Nephron progenitor cell (in vitro differentiated cells): ENCODE measurements at regions not wholly inside any gene's neighbourhood (a gene's known extent, or its start where the extent isn't known, plus 50 kb on each side); places are given as distances from the start of the nearest gene placed in this dataset.
"Not testable (repeated sequence)": the region's sequence is repeated elsewhere in the genome, so short reads cannot be mapped to it uniquely, and the experiment has no call there.

ENCODE experiments used
- DNase-seq: peaks from one replicate; pipeline ENCODE4 v3.0.0; 2021
- H3K27ac Mint-ChIP-seq: 2 replicates; pipeline ENCODE4 v1.8.0; 2021; ENCODE audit warnings: mild to moderate bottlenecking, moderate library complexity, mixed read lengths
- H3K27me3 Mint-ChIP-seq: 2 replicates; pipeline ENCODE4 v1.8.0; 2021; ENCODE audit warnings: mild to moderate bottlenecking, low read depth, mixed read lengths; ENCODE audit not compliant: poor library complexity
- H3K36me3 Mint-ChIP-seq: 2 replicates; pipeline ENCODE4 v1.8.0; 2021; ENCODE audit warnings: low read depth, mixed read lengths
- H3K4me1 Mint-ChIP-seq: 2 replicates; pipeline ENCODE4 v1.8.0; 2021; ENCODE audit warnings: mixed read lengths
- H3K4me3 Mint-ChIP-seq: 2 replicates; pipeline ENCODE4 v1.8.0; 2021; ENCODE audit warnings: mild to moderate bottlenecking, moderate library complexity, mixed read lengths
- H3K9me3 Mint-ChIP-seq: 2 replicates; pipeline ENCODE4 v1.8.0; 2021; ENCODE audit warnings: mild to moderate bottlenecking, moderate library complexity, mixed read lengths
- TF ChIP-seq, protein P1 (sequence below): fragments of 200-600 bp; sonication (generic); IDR thresholded peaks from 2 replicates; pipeline ENCODE4 v1.5.0; 2021; ENCODE audit warnings: antibody characterized with exemption

DNA sequence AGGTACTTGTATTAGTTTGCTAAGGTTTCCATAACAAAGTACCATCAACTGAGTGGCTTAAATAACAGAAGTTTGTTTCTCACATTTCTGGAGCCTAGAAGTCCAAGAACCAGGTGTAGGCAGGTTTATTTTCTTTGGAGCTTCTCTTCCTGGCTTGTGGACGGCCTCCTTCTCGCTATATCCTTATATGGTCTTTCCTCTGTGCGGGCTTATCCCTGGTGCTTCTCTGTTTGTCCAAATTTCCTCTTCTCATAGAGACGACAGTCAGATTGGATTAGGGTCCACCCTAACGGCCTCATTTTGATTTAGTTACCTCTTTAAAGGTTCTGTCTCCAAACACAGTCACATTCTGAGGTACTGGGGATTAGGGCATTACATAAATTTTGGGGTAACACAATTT lies 88.3 kb downstream of the RMI1 start:
- no peak for DNase-seq
- H3K27ac Mint-ChIP-seq, result no peak overlapping the region
- H3K4me1 Mint-ChIP-seq, result no peaks in the 10 kb centered on the region
- H3K4me3 Mint-ChIP-seq, result no peak overlapping the region
- H3K27me3 Mint-ChIP-seq, result peaks cover 7% of the 10 kb centered on the region
- H3K9me3 Mint-ChIP-seq, result no peaks in the 10 kb centered on the region
- TF ChIP-seq, protein P1, sequence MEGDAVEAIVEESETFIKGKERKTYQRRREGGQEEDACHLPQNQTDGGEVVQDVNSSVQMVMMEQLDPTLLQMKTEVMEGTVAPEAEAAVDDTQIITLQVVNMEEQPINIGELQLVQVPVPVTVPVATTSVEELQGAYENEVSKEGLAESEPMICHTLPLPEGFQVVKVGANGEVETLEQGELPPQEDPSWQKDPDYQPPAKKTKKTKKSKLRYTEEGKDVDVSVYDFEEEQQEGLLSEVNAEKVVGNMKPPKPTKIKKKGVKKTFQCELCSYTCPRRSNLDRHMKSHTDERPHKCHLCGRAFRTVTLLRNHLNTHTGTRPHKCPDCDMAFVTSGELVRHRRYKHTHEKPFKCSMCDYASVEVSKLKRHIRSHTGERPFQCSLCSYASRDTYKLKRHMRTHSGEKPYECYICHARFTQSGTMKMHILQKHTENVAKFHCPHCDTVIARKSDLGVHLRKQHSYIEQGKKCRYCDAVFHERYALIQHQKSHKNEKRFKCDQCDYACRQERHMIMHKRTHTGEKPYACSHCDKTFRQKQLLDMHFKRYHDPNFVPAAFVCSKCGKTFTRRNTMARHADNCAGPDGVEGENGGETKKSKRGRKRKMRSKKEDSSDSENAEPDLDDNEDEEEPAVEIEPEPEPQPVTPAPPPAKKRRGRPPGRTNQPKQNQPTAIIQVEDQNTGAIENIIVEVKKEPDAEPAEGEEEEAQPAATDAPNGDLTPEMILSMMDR, result no peak
- no peaks in the 10 kb centered on the region for H3K36me3 Mint-ChIP-seq

GRCh38 chr9:84070590-84070989 lies 90.0 kb downstream of the RMI1 start:
- TF ChIP-seq, protein P1, result no peak
- Mint-ChIP-seq H3K36me3 (no peaks in the 10 kb centered on the region), H3K9me3 (peaks cover 5% of the 10 kb centered on the region), H3K27ac (no peak overlapping the region), H3K4me1 (no peaks in the 10 kb centered on the region), H3K4me3 (no peak overlapping the region), H3K27me3 (peaks cover 3% of the 10 kb centered on the region)
- DNase-seq, result no peak

GRCh38 chr9:84072621-84073180 lies 92.1 kb downstream of the RMI1 start:
- Mint-ChIP-seq H3K4me3 (no peak overlapping the region), H3K36me3 (no peaks in the 10 kb centered on the region), H3K27me3 (no peaks in the 10 kb centered on the region), H3K4me1 (no peaks in the 10 kb centered on the region), H3K27ac (no peak overlapping the region), H3K9me3 (peaks cover 5% of the 10 kb centered on the region)
- TF ChIP-seq, protein P1, result no peak
- no peak for DNase-seq

- no peak for DNase-seq
- H3K4me1 Mint-ChIP-seq, result peaks cover 9% of the 10 kb centered on the region
- H3K27me3 Mint-ChIP-seq, result no peaks in the 10 kb centered on the region
- H3K36me3 Mint-ChIP-seq, result no peaks in the 10 kb centered on the region
- H3K4me3 Mint-ChIP-seq, result no peak overlapping the region
- TF ChIP-seq, protein P1, result no peak
- peaks cover 5% of the 10 kb centered on the region for H3K9me3 Mint-ChIP-seq
- H3K27ac Mint-ChIP-seq, result no peak overlapping the region
Measured at GRCh38 chr9:84075004-84075403, 94.4 kb downstream of the RMI1 start.

DNA sequence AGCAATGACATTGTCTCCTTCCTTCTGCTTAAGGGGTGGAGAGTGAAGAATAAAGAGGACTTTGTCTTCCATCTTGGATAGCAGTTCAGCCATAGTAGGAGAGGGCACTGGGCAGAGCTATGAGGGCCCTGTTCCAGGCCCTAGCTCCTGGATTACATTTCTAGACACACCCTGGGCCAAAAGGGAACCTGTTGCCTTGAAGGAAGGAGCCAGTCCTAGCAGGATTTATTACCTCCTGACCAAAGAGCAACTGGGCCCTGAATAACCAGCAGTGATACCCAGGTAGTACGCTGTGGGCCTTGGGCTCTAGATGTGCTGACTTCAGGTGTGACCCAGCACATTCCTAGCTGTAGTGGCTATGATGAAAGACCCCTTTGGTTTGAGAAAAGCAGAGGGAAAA lies 95.8 kb downstream of the RMI1 start:
- H3K4me3 Mint-ChIP-seq, result no peak overlapping the region
- no peak overlapping the region for H3K27ac Mint-ChIP-seq
- peaks cover 5% of the 10 kb centered on the region for H3K9me3 Mint-ChIP-seq
- DNase-seq, result no peak
- no peaks in the 10 kb centered on the region for H3K36me3 Mint-ChIP-seq
- H3K27me3 Mint-ChIP-seq, result no peaks in the 10 kb centered on the region
- peaks cover 9% of the 10 kb centered on the region for H3K4me1 Mint-ChIP-seq
- TF ChIP-seq, protein P1, result no peak

- not testable (repeated sequence) for H3K4me1 Mint-ChIP-seq, H3K4me3 Mint-ChIP-seq, H3K27ac Mint-ChIP-seq, H3K9me3 Mint-ChIP-seq, DNase-seq, H3K27me3 Mint-ChIP-seq, H3K36me3 Mint-ChIP-seq
Measured at GRCh38 chr9:84077816-84078215, 97.2 kb downstream of the RMI1 start.
